ENCODE measurements at regions not wholly inside any gene's neighbourhood (a gene's known extent, or its start where the extent isn't known, plus 50 kb on each side); places are given as distances from the start of the nearest gene placed in this dataset.

DNA sequence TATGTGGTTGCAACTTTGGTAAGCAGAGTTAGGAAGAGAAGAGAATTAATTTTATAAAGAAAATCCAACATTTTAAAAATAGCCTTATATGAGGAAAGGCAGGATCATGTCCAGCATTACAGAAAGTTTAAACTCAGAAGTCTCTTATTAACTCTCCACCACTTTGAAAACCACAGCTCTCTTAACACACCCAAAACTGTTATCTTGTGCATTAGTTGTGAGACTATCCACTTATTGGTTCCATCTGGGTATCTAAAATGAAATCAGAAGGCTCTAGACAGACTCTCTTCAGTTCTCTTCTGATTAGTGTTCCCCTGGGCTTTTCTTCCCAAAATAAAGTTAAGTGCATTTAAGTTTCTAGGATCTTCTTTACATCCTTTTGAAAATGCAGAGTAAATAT, 251.5 kb downstream of the TXNL1 start:
- TF ChIP-seq, protein P1, sequence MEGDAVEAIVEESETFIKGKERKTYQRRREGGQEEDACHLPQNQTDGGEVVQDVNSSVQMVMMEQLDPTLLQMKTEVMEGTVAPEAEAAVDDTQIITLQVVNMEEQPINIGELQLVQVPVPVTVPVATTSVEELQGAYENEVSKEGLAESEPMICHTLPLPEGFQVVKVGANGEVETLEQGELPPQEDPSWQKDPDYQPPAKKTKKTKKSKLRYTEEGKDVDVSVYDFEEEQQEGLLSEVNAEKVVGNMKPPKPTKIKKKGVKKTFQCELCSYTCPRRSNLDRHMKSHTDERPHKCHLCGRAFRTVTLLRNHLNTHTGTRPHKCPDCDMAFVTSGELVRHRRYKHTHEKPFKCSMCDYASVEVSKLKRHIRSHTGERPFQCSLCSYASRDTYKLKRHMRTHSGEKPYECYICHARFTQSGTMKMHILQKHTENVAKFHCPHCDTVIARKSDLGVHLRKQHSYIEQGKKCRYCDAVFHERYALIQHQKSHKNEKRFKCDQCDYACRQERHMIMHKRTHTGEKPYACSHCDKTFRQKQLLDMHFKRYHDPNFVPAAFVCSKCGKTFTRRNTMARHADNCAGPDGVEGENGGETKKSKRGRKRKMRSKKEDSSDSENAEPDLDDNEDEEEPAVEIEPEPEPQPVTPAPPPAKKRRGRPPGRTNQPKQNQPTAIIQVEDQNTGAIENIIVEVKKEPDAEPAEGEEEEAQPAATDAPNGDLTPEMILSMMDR (IDR thresholded peaks at IDR 0.05; ENCODE audit: insufficient read depth, low read depth, low read length), result no peak
- no peak for TF ChIP-seq EZH2 (IDR thresholded peaks at IDR 0.05; ENCODE audit: insufficient read depth, low read length)
